HG03558 (cell line): ENCODE measurements at regions not wholly inside any gene's neighbourhood (a gene's known extent, or its start where the extent isn't known, plus 50 kb on each side); places are given as distances from the start of the nearest gene placed in this dataset.

ENCODE experiments used
- ATAC-seq: cut with Tn5 transposase; IDR thresholded peaks from one replicate; pipeline ENCODE4 v1.9.1; 2021; ENCODE audit warnings: moderate number of reproducible peaks; ENCODE audit not compliant: unreplicated experiment; ENCODE audit errors: extremely low read depth

DNA sequence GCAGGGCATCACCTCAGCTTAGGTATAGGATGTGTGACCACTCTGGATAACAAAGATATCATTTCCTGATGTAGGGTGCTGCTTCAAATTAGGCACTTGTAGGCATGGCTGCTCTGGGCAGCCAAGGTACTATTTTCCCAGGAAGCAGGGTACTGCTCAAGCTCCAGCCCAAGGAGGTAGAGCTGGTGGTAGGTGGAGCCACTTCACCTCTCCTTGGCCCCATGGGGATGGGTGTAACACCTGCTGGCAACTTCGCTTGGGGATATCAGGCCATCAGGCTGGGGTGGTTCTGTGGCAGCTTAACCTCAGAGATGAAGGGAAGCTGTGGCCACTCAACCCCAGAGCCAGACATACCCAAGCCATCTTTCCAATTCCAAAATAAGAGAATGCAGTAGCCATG, 147.1 kb upstream of the IGF1R start:
- no peak for ATAC-seq

GRCh38 chr15:98501632-98502031, 146.7 kb upstream of the IGF1R start:
- ATAC-seq: no peak

GRCh38 chr15:98503970-98504369, 144.4 kb upstream of the IGF1R start:
- no peak for ATAC-seq

- ATAC-seq: no peak
These were observed 143.3 kb upstream of the IGF1R start for GRCh38 chr15:98504998-98505397.

GRCh38 chr15:98505611-98506031, 142.7 kb upstream of the IGF1R start:
- ATAC-seq: no peak

GRCh38 chr15:98506172-98506571, 142.2 kb upstream of the IGF1R start:
- ATAC-seq: no peak

DNA sequence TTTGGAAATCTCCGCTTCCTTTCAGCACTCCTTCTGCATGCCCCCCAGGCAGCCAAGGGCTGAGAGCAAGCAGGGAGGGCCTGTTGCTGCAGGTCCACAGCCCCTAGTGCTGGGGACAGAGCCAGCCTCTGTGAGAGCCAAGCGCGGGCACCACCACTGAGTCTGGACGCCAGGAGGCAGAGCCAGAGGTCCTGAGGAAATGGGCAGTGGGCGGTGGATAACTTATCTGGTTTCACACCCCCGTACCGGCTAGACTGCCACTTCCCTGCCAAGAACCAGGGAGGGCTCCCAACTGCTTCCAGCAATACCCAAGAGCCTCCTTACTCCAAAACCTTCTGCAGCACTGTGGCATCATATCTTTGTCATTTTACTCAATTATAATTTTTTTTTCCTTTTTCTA, 141.6 kb upstream of the IGF1R start:
- ATAC-seq: no peak

GRCh38 chr15:98513428-98513986, 134.8 kb upstream of the IGF1R start:
- ATAC-seq: no peak

DNA sequence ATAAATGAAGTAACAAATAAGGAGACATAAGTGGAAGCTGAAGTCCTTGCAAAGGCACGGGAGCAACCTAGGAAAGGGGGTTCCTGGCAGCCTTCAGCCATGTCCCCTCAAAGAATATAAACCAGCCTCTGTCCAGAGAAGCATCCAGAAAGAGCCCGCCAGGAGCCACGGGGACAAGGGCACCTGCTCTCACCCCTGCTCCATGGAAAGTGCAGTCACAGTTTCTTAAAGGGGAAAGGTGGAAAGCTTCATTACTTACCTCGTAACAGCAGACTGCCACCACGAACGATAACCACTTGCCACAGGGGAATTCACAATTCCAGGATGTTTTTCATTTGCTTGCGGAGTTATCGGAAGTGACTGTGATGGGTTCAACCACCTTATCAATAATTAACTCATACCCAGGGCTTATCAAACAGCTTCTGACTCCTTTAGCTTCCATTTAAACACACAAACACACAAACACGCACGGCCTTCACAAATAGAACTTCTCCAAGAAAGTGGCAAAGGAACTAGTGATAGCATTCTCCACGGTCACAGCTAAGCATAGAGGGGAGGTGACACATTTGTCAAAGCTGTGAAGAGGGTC, 134.2 kb upstream of the IGF1R start:
- no peak for ATAC-seq

- no peak for ATAC-seq
These were observed 129.3 kb upstream of the IGF1R start for GRCh38 chr15:98518823-98519561.

DNA sequence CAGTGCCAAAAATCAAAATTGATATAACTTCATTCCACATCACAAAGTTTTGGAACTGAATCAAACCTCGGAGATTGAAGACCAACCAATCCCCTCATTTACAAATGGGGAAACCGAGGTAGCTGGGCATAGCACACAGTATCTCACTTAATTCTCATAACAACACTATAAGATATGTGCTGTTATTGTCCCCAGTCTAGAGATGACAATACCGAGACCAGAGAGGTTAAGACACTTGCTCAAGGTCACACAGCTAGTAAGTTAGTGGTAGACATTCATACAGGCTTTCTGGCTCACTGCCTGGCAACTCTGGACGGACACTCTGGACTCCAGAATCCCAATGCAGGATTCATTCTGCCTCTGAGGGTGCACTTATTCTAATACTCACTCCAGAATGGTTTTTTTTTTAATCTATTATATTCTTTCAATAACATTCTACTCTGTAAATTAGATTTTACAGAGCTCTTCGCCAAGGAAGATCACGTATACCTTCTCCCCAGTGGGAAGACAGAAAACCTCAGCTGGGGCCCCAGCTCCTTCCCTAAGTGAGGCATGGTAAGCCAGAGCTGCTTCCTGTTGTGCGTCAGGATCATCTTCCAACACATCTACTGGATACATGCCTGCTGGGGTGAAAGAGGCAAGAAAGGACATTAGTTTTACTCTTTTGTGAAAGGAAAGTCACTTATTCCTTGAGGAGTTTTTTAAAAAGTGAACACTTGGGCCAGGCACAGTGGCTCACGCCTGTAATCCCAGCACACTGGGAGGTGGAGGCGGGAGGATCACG, 128.4 kb upstream of the IGF1R start:
- ATAC-seq: no peak

- no peak for ATAC-seq
These were observed 126.2 kb upstream of the IGF1R start for GRCh38 chr15:98522127-98522526.

- no peak for ATAC-seq
These were observed 124.3 kb upstream of the IGF1R start for GRCh38 chr15:98523912-98524662.

- no peak for ATAC-seq
These were observed 123.3 kb upstream of the IGF1R start for GRCh38 chr15:98524838-98525660.

GRCh38 chr15:98525661-98526001, 122.7 kb upstream of the IGF1R start:
- ATAC-seq: no peak

DNA sequence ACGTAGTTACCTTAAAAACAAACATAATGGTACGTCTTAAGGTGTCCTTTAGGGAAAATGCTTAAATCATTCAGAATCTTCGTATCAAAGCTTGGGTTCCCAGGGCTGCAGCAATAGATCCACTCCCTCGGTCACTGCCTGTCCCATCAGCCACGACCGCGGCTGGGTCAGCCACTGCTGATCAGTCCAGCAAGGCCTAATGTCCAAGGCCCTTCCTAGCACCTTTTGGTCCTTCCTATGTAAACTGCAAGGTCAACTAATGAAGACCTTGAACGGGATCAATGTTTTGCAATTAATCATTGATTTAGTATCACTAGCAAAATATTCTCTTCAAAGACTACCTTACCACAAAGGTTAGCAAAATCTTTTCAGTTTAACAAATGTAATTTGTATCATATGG, 122.2 kb upstream of the IGF1R start:
- no peak for ATAC-seq

DNA sequence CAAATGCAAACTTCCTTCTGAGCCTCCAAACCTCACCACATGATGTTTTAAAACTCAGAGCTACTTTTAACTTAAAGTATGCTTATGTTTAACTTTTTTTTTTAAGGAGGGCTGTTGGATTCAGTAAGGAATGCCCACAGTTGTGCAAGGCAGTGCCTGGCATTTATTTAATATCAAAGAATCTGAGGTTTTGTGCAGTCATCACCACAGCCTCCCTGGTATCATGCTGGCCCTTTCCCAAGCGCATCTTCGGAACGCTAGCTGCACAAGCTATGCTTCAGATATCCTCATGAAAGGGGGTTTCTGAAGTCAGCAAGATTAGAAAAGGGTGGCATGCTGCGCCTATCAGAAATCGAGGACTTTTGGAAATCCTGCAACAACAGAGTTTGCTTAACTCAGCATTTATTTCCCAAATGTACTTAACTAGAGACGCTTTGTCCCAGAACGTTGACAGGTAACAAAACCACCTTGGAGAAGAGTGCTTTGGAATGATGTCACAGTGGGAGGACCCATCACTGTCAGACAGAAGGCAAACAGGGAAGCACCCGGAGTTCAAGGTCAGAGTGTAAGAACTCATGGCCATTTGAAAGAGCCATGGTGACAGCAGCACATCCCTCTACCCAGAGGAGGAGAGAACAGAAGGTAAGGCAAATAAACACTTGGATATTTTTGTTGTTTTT, 120.2 kb upstream of the IGF1R start:
- ATAC-seq: no peak

- no peak for ATAC-seq
These were observed 118.9 kb upstream of the IGF1R start for GRCh38 chr15:98529205-98530145.
